ENCODE measurements at regions not wholly inside any gene's neighbourhood (a gene's known extent, or its start where the extent isn't known, plus 50 kb on each side); places are given as distances from the start of the nearest gene placed in this dataset.

DNA sequence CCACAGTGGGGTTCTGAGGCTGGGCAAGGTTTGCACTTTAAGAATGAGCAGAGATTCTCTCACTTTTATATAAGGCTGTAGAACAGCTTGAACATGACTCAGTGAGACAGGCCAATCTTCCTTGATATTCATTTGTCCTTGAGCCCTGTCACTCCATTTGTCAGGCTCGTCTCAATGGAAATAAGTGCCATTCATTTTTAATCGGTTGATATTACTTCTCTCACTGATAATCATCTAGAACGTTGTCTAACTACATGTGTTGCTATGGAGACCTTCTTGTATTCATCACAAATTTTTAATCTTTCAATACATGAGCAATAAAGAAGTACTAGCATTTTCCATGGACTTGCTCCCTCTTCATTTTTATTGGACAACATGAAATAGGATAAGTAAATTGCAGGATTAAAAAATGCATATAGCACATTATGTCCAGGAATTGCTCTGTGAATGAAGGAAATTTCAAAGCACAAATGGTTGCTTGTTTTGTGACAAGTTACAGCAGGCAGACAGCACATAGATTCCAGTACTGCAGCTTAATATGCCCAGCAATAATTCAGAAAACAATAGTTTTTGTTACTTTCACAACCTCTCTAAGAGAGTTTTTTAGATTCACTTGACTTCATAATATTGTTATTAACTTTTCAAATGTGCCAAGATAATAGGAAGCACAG lies 1178.4 kb upstream of the ATXN8OS start:
- TF ChIP-seq, protein P1, sequence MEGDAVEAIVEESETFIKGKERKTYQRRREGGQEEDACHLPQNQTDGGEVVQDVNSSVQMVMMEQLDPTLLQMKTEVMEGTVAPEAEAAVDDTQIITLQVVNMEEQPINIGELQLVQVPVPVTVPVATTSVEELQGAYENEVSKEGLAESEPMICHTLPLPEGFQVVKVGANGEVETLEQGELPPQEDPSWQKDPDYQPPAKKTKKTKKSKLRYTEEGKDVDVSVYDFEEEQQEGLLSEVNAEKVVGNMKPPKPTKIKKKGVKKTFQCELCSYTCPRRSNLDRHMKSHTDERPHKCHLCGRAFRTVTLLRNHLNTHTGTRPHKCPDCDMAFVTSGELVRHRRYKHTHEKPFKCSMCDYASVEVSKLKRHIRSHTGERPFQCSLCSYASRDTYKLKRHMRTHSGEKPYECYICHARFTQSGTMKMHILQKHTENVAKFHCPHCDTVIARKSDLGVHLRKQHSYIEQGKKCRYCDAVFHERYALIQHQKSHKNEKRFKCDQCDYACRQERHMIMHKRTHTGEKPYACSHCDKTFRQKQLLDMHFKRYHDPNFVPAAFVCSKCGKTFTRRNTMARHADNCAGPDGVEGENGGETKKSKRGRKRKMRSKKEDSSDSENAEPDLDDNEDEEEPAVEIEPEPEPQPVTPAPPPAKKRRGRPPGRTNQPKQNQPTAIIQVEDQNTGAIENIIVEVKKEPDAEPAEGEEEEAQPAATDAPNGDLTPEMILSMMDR (IDR thresholded peaks at IDR 0.05; ENCODE audit: low read length, missing control alignments), result no peak
- no peak for DNase-seq (ENCODE audit: low read depth)
- no peak overlapping the region for H3K4me3 ChIP-seq (replicated peaks; ENCODE audit: low read depth, low read length)

GRCh38 chr13:68927387-68928026 lies 1180.1 kb upstream of the ATXN8OS start:
- no peak for DNase-seq (ENCODE audit: low read depth)
- H3K4me3 ChIP-seq (replicated peaks; ENCODE audit: low read depth, low read length), result no peak overlapping the region
- TF ChIP-seq, protein P1 (IDR thresholded peaks at IDR 0.05; ENCODE audit: low read length, missing control alignments), result no peak

DNA sequence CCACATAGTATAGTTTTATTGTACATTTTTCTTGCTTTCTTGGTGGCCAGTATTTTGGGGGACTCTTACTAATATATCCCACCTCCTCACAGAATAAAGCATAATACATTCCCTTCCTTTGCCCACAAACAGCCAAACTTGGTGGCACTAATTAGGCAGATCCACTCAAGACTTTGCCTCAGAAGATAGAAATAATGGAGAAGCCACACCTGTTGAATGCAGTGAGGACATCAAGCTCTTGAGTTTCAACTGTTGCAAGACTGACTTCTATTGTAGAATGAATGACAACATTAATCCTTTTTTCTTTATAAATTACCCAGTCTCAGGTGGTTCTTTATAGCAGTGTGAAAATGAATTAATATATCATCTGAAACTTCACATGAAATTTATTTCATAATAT lies 1183.6 kb upstream of the ATXN8OS start:
- H3K4me3 ChIP-seq (replicated peaks; ENCODE audit: low read depth, low read length), result no peak overlapping the region
- TF ChIP-seq, protein P1 (IDR thresholded peaks at IDR 0.05; ENCODE audit: low read length, missing control alignments), result no peak
- no peak for DNase-seq (ENCODE audit: low read depth)

GRCh38 chr13:68908879-68909278 lies 1198.7 kb upstream of the ATXN8OS start:
- H3K4me3 ChIP-seq (replicated peaks; ENCODE audit: low read depth, low read length), result no peak overlapping the region
- TF ChIP-seq, protein P1 (IDR thresholded peaks at IDR 0.05; ENCODE audit: low read length, missing control alignments), result no peak
- DNase-seq (ENCODE audit: low read depth), result no peak

DNA sequence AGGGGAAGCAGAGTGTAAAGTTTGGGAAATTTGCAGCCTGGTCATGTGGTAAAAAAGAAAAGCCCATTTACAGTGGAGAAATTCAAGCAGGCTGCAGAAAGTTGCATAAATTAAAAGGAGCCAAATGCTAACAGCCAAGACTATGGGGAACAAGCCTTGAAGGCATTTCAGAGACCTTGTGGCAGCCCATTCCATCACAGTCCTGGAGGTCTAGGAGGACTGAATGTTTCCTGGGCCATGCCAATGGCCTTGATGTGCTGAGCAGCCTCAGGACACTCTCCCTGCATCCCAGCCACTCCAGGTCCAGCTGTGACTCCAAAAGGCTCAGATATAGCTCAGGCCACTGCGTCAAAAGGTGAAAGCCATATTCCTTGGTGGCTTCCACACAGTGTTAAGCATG lies 1202.4 kb upstream of the ATXN8OS start:
- TF ChIP-seq, protein P1 (IDR thresholded peaks at IDR 0.05; ENCODE audit: low read length, missing control alignments), result no peak
- DNase-seq (ENCODE audit: low read depth), result no peak

DNA sequence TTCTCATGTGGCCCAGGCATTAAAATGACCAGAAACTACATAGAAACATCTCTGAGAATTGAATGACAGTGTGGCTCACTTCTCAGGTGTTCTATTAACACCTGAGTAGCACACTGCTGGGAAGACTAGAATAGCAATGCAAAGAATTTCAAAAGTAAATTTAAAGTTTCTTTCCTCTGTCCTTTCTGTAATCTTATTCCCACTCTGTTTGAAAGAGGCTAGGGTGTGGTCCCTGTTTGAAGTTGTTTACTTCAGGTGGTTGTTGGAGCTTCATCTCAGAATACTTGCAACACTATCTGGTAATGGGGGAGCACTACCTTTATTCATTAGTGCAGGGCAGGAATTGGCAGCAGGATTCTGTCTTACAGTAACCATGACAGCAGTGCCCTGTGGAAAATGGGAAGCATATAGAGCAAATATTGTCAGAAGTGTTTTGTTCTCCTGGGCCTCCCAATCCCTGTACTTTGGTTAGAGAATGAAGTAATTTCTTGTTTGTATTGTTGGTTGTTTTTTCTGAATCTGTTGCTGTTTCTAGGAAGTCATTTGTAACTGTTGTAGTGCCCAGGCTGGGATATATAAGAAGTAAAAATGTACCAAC lies 1210.2 kb upstream of the ATXN8OS start:
- no peak for DNase-seq (ENCODE audit: low read depth)

More for the DNA sequence above, 1202.4 kb upstream of the ATXN8OS start:
- H3K4me3 ChIP-seq (replicated peaks; ENCODE audit: low read depth, low read length), result no peak overlapping the region

More for the DNA sequence above, 1210.2 kb upstream of the ATXN8OS start:
- H3K4me3 ChIP-seq (replicated peaks; ENCODE audit: low read depth, low read length), result no peak overlapping the region
- TF ChIP-seq, protein P1 (IDR thresholded peaks at IDR 0.05; ENCODE audit: low read length, missing control alignments), result no peak
